Keratinocyte (primary cell): ENCODE measurements at regions not wholly inside any gene's neighbourhood (a gene's known extent, or its start where the extent isn't known, plus 50 kb on each side); places are given as distances from the start of the nearest gene placed in this dataset.

ENCODE experiments used
- DNase-seq: peaks from one replicate; pipeline ENCODE4 v3.0.0-alpha.2; 2011; ENCODE audit warnings: low read depth, missing footprints, low spot score
- FAIRE-seq: peaks from 2 replicates; lab custom pipeline; 2011; peaks lifted over from hg19 to GRCh38; lab: Jason Lieb, UNC
- H2AFZ ChIP-seq: 2 replicates; pipeline ENCODE4 v1.6.0; 2012; ENCODE audit warnings: low read length, control low read depth, inconsistent platforms; ENCODE audit not compliant: control insufficient read depth
- H3K27ac ChIP-seq: 2 replicates; pipeline ENCODE4 v1.5.1; 2011; ENCODE audit warnings: low read length; ENCODE audit not compliant: control insufficient read depth, insufficient read depth
- H3K27me3 ChIP-seq: 3 replicates; pipeline ENCODE4 v1.6.0; 2011; ENCODE audit warnings: low read length; ENCODE audit not compliant: control insufficient read depth, insufficient read depth; ENCODE audit errors: extremely low read depth
- H3K36me3 ChIP-seq, 2 experiments: 2 replicates in 1 of 2; 3 replicates in 1 of 2; pipeline ENCODE4 v1.5.1; 2011; ENCODE audit warnings: low read length in 2 of 2, mild to moderate bottlenecking in 1 of 2; ENCODE audit not compliant: control insufficient read depth in 2 of 2, insufficient read depth in 2 of 2; ENCODE audit errors: extremely low read depth in 1 of 2
- H3K4me1 ChIP-seq: 3 replicates; pipeline ENCODE4 v1.5.1; 2011; ENCODE audit warnings: low read length; ENCODE audit not compliant: control insufficient read depth, insufficient read depth; ENCODE audit errors: extremely low read depth
- H3K4me2 ChIP-seq: 3 replicates; pipeline ENCODE4 v1.6.0; 2011; ENCODE audit warnings: low read depth, low read length; ENCODE audit not compliant: control insufficient read depth, insufficient read depth; ENCODE audit errors: extremely low read depth
- H3K4me3 ChIP-seq, 3 experiments: fragments of 200-600 bp in 1 of 3; sonication (generic) in 1 of 3; 2 replicates in 2 of 3; 3 replicates in 1 of 3; pipeline ENCODE4 v1.5.1; 2011 to 2016; ENCODE audit warnings: low read length in 3 of 3, mild to moderate bottlenecking in 3 of 3, control low read depth in 2 of 3, inconsistent platforms in 1 of 3, low read depth in 1 of 3, mixed read lengths in 1 of 3, mixed run types in 1 of 3, moderate library complexity in 1 of 3; ENCODE audit not compliant: control insufficient read depth in 2 of 3, insufficient read depth in 2 of 3; ENCODE audit errors: extremely low read depth in 1 of 3
- H3K79me2 ChIP-seq: 2 replicates; pipeline ENCODE4 v1.6.0; 2012; ENCODE audit warnings: low read length; ENCODE audit not compliant: control insufficient read depth, insufficient read depth
- H3K9ac ChIP-seq: 3 replicates; pipeline ENCODE4 v1.6.0; 2011; ENCODE audit warnings: low read length; ENCODE audit not compliant: control insufficient read depth, insufficient read depth; ENCODE audit errors: extremely low read depth
- H3K9me1 ChIP-seq: 3 replicates; pipeline ENCODE4 v1.6.0; 2011; ENCODE audit warnings: low read length; ENCODE audit not compliant: control insufficient read depth, insufficient read depth; ENCODE audit errors: extremely low read depth
- H3K9me3 ChIP-seq: 2 replicates; pipeline ENCODE4 v1.5.1; 2012; ENCODE audit warnings: low read depth, low read length; ENCODE audit not compliant: control insufficient read depth
- H4K20me1 ChIP-seq: 3 replicates; pipeline ENCODE4 v1.6.0; 2011; ENCODE audit warnings: low read length; ENCODE audit not compliant: control insufficient read depth, insufficient read depth; ENCODE audit errors: extremely low read depth
- EZH2 ChIP-seq: IDR thresholded peaks from one replicate; pipeline ENCODE4 v1.6.1; 2012; ENCODE audit warnings: inconsistent platforms, mild to moderate bottlenecking, low read length, moderate library complexity
- dilution Hi-C: fragments of 300-500 bp; cut with MboI; formaldehyde crosslinking; loops from one replicate; pipeline ENCODE4 v1.7.0; 2020; ENCODE audit warnings: low sequenced_read_pairs; ENCODE audit not compliant: extremely low pct_ligation_motif_present
- TF ChIP-seq, protein P1 (sequence below), 3 experiments: IDR thresholded peaks in 1 of 3; conservative IDR thresholded peaks in 1 of 3; optimal IDR thresholded peaks in 1 of 3; 2 replicates in 2 of 3; 3 replicates in 1 of 3; pipeline versions ENCODE3 to v1.5.1; 2011; ENCODE audit warnings: low read length in 3 of 3, mild to moderate bottlenecking in 3 of 3, moderate library complexity in 2 of 3, control low read depth in 1 of 3, inconsistent platforms in 1 of 3; ENCODE audit not compliant: insufficient read depth in 2 of 3; ENCODE audit errors: extremely low read depth in 1 of 3

GRCh38 chr4:173883821-173884220 is 353.8 kb upstream of the HAND2 start:
- FAIRE-seq (no peak), DNase-seq (no peak)
- H3K79me2 ChIP-seq, result no peaks in the 10 kb centered on the region
- no peaks in the 10 kb centered on the region for H3K9me1 ChIP-seq
- no peaks in the 10 kb centered on the region for H3K36me3 ChIP-seq
- H3K4me1 ChIP-seq, result no peaks in the 10 kb centered on the region
- no peaks in the 10 kb centered on the region for H3K9me3 ChIP-seq
- H3K4me3 ChIP-seq, result no peak overlapping the region
- no peak overlapping the region for H3K9ac ChIP-seq
- no peak overlapping the region for H3K4me2 ChIP-seq
- no peak for TF ChIP-seq EZH2
- TF ChIP-seq, protein P1, sequence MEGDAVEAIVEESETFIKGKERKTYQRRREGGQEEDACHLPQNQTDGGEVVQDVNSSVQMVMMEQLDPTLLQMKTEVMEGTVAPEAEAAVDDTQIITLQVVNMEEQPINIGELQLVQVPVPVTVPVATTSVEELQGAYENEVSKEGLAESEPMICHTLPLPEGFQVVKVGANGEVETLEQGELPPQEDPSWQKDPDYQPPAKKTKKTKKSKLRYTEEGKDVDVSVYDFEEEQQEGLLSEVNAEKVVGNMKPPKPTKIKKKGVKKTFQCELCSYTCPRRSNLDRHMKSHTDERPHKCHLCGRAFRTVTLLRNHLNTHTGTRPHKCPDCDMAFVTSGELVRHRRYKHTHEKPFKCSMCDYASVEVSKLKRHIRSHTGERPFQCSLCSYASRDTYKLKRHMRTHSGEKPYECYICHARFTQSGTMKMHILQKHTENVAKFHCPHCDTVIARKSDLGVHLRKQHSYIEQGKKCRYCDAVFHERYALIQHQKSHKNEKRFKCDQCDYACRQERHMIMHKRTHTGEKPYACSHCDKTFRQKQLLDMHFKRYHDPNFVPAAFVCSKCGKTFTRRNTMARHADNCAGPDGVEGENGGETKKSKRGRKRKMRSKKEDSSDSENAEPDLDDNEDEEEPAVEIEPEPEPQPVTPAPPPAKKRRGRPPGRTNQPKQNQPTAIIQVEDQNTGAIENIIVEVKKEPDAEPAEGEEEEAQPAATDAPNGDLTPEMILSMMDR (optimal IDR thresholded peaks at IDR 0.05 in 1 of 3, IDR thresholded peaks at IDR 0.05 in 1 of 3, conservative IDR thresholded peaks at IDR 0.05 in 1 of 3; ENCODE audit: extremely low read depth in 1 of 3, insufficient read depth in 2 of 3, low read length in 3 of 3), result no peak
- no peaks in the 10 kb centered on the region for H3K27me3 ChIP-seq
- H4K20me1 ChIP-seq, result no peaks in the 10 kb centered on the region
- dilution Hi-C loops, result no loop called here
- no peak overlapping the region for H3K27ac ChIP-seq
- H2AFZ ChIP-seq, result no peak overlapping the region

GRCh38 chr4:173880897-173881296 is 350.9 kb upstream of the HAND2 start:
- H3K9me3 ChIP-seq, result no peaks in the 10 kb centered on the region
- no peak overlapping the region for H2AFZ ChIP-seq
- H3K9me1 ChIP-seq, result no peaks in the 10 kb centered on the region
- dilution Hi-C loops, result no loop called here
- H4K20me1 ChIP-seq, result no peaks in the 10 kb centered on the region
- no peaks in the 10 kb centered on the region for H3K79me2 ChIP-seq
- no peak overlapping the region for H3K4me2 ChIP-seq
- FAIRE-seq, result no peak
- H3K9ac ChIP-seq, result no peak overlapping the region
- no peaks in the 10 kb centered on the region for H3K36me3 ChIP-seq
- no peaks in the 10 kb centered on the region for H3K27me3 ChIP-seq
- TF ChIP-seq, protein P1 (optimal IDR thresholded peaks at IDR 0.05 in 1 of 3, IDR thresholded peaks at IDR 0.05 in 1 of 3, conservative IDR thresholded peaks at IDR 0.05 in 1 of 3; ENCODE audit: extremely low read depth in 1 of 3, insufficient read depth in 2 of 3, low read length in 3 of 3), result no peak
- no peak for TF ChIP-seq EZH2
- H3K27ac ChIP-seq, result no peak overlapping the region
- no peak overlapping the region for H3K4me3 ChIP-seq
- DNase-seq, result no peak
- H3K4me1 ChIP-seq, result no peaks in the 10 kb centered on the region
